Naive thymus-derived CD8-positive, alpha-beta T cell (primary cell): ENCODE measurements at regions not wholly inside any gene's neighbourhood (a gene's known extent, or its start where the extent isn't known, plus 50 kb on each side); places are given as distances from the start of the nearest gene placed in this dataset.

Experiments used
- ATAC-seq, 2 donors: fragments of 150-1000 bp; cut with Tn5 transposase in 1 of 2; sonication (Bioruptor Pico), chemical (Tn5 transposase) in 1 of 2; 1 replicate in 1 of 2; 2 replicates in 1 of 2; pipeline ENCODE4 v1.10.0; 2021; ENCODE audit warnings: mild to moderate bottlenecking in 2 of 2, moderate library complexity in 2 of 2
- POLR2A ChIA-PET: fragments of 350-600 bp; sonication (Branson Sonifier 250); formaldehyde crosslinking; loops from one replicate; lab custom pipeline; 2021; ENCODE audit warnings: antibody characterized with exemption; lab: Charles Lee
- DNase-seq, 10 donors: peaks; one replicate each; pipeline versions ENCODE4 v3.0.0 to v3.0.0-alpha.2; 2020 to 2022
- H3K27ac Mint-ChIP-seq, 10 donors: one replicate each; pipeline ENCODE4 v1.8.0; 2020 to 2022; ENCODE audit warnings: mild to moderate bottlenecking in 10 of 10, mixed read lengths in 10 of 10, moderate library complexity in 4 of 10, inconsistent platforms in 1 of 10
- H3K27me3 Mint-ChIP-seq, 5 donors: one replicate each; pipeline ENCODE4 v1.8.0; 2021 to 2022; ENCODE audit warnings: mixed read lengths in 5 of 5
- H3K36me3 Mint-ChIP-seq, 3 donors: one replicate each; pipeline ENCODE4 v1.8.0; 2020 to 2022; ENCODE audit warnings: mixed read lengths in 3 of 3, mild to moderate bottlenecking in 2 of 3, inconsistent platforms in 1 of 3
- H3K4me1 Mint-ChIP-seq, 4 donors: one replicate each; pipeline ENCODE4 v1.8.0; 2021 to 2022; ENCODE audit warnings: mixed read lengths in 4 of 4
- H3K4me3 Mint-ChIP-seq, 10 donors: one replicate each; pipeline ENCODE4 v1.8.0; 2020 to 2022; ENCODE audit warnings: mild to moderate bottlenecking in 10 of 10, mixed read lengths in 10 of 10, moderate library complexity in 6 of 10, inconsistent platforms in 1 of 10
- H3K9me3 Mint-ChIP-seq, 9 donors: one replicate each; pipeline ENCODE4 v1.8.0; 2020 to 2022; ENCODE audit warnings: mixed read lengths in 9 of 9, mild to moderate bottlenecking in 3 of 9, inconsistent platforms in 1 of 9, moderate library complexity in 1 of 9

- peak overlapping the region in 1 of 10 donors; percentile 73 for H3K27ac Mint-ChIP-seq
- H3K4me1 Mint-ChIP-seq: no peaks in the 10 kb centered on the region
- POLR2A ChIA-PET: no interaction called here
- no peak overlapping the region for H3K4me3 Mint-ChIP-seq
- no peaks in the 10 kb centered on the region for H3K27me3 Mint-ChIP-seq
- ATAC-seq: no peak
- H3K36me3 Mint-ChIP-seq: no peaks in the 10 kb centered on the region
- DNase-seq: no peak
- no peaks in the 10 kb centered on the region for H3K9me3 Mint-ChIP-seq
These were observed 74.1 kb upstream of the HDAC9 start for GRCh38 chr7:18421297-18422002.

- H3K27ac Mint-ChIP-seq: no peak overlapping the region
- no peak overlapping the region for H3K4me3 Mint-ChIP-seq
- DNase-seq (no peak), ATAC-seq (no peak)
- H3K36me3 Mint-ChIP-seq: no peaks in the 10 kb centered on the region
- POLR2A ChIA-PET: no interaction called here
- no peaks in the 10 kb centered on the region for H3K4me1 Mint-ChIP-seq
- H3K27me3 Mint-ChIP-seq: no peaks in the 10 kb centered on the region
- no peaks in the 10 kb centered on the region for H3K9me3 Mint-ChIP-seq
These were observed 70.3 kb upstream of the HDAC9 start for GRCh38 chr7:18425227-18425626.

- POLR2A ChIA-PET: no interaction called here
- Mint-ChIP-seq H3K9me3 (no peaks in the 10 kb centered on the region), H3K36me3 (no peaks in the 10 kb centered on the region), H3K4me3 (no peak overlapping the region), H3K4me1 (no peaks in the 10 kb centered on the region), H3K27me3 (no peaks in the 10 kb centered on the region), H3K27ac (no peak overlapping the region)
- no peak for ATAC-seq
- no peak for DNase-seq
These were observed 69.6 kb upstream of the HDAC9 start for GRCh38 chr7:18425838-18426445.

GRCh38 chr7:18426564-18427226 is 68.9 kb upstream of the HDAC9 start:
- no peaks in the 10 kb centered on the region for H3K4me1 Mint-ChIP-seq
- POLR2A ChIA-PET: no interaction called here
- H3K36me3 Mint-ChIP-seq: no peaks in the 10 kb centered on the region
- no peaks in the 10 kb centered on the region for H3K9me3 Mint-ChIP-seq
- H3K27ac Mint-ChIP-seq: no peak overlapping the region
- no peak overlapping the region for H3K4me3 Mint-ChIP-seq
- no peaks in the 10 kb centered on the region for H3K27me3 Mint-ChIP-seq
- DNase-seq (no peak), ATAC-seq (no peak)

- no peak for ATAC-seq
- no peak overlapping the region for H3K4me3 Mint-ChIP-seq
- no peaks in the 10 kb centered on the region for H3K9me3 Mint-ChIP-seq
- peaks cover 0 to 4% (median 0%) of the 10 kb centered on the region in 5 donors for H3K27me3 Mint-ChIP-seq
- POLR2A ChIA-PET: no interaction called here
- no peak for DNase-seq
- H3K27ac Mint-ChIP-seq: no peak overlapping the region
- no peaks in the 10 kb centered on the region for H3K36me3 Mint-ChIP-seq
- no peaks in the 10 kb centered on the region for H3K4me1 Mint-ChIP-seq
These were observed 66.0 kb upstream of the HDAC9 start for GRCh38 chr7:18429547-18429946.

GRCh38 chr7:18430810-18431209 is 64.7 kb upstream of the HDAC9 start:
- H3K9me3 Mint-ChIP-seq: no peaks in the 10 kb centered on the region
- no peak for DNase-seq
- POLR2A ChIA-PET: no interaction called here
- no peak overlapping the region for H3K4me3 Mint-ChIP-seq
- no peak for ATAC-seq
- H3K27ac Mint-ChIP-seq: no peak overlapping the region
- H3K36me3 Mint-ChIP-seq: no peaks in the 10 kb centered on the region
- H3K4me1 Mint-ChIP-seq: no peaks in the 10 kb centered on the region
- H3K27me3 Mint-ChIP-seq: peaks cover 0 to 4% (median 0%) of the 10 kb centered on the region in 5 donors

GRCh38 chr7:18434171-18434570 is 61.4 kb upstream of the HDAC9 start:
- no peaks in the 10 kb centered on the region for H3K4me1 Mint-ChIP-seq
- DNase-seq (no peak), ATAC-seq (no peak)
- H3K36me3 Mint-ChIP-seq: no peaks in the 10 kb centered on the region
- H3K27me3 Mint-ChIP-seq: peaks cover 0 to 4% (median 0%) of the 10 kb centered on the region in 5 donors
- no peak overlapping the region for H3K27ac Mint-ChIP-seq
- POLR2A ChIA-PET: no interaction called here
- H3K4me3 Mint-ChIP-seq: peak overlapping the region in 1 of 10 donors; percentile 45
- no peaks in the 10 kb centered on the region for H3K9me3 Mint-ChIP-seq

GRCh38 chr7:18437101-18437500 is 58.4 kb upstream of the HDAC9 start:
- Mint-ChIP-seq H3K27me3 (peaks cover 0 to 1% (median 0%) of the 10 kb centered on the region in 5 donors), H3K9me3 (no peaks in the 10 kb centered on the region), H3K4me1 (no peaks in the 10 kb centered on the region), H3K27ac (no peak overlapping the region), H3K36me3 (no peaks in the 10 kb centered on the region), H3K4me3 (no peak overlapping the region)
- DNase-seq (no peak), ATAC-seq (no peak)
- POLR2A ChIA-PET: no interaction called here

GRCh38 chr7:18440934-18441333 is 54.6 kb upstream of the HDAC9 start:
- Mint-ChIP-seq H3K4me1 (no peaks in the 10 kb centered on the region), H3K9me3 (peaks cover 0 to 4% (median 0%) of the 10 kb centered on the region in 9 donors), H3K27ac (no peak overlapping the region), H3K36me3 (no peaks in the 10 kb centered on the region), H3K27me3 (no peaks in the 10 kb centered on the region), H3K4me3 (no peak overlapping the region)
- DNase-seq (no peak), ATAC-seq (no peak)
- POLR2A ChIA-PET: no interaction called here

- POLR2A ChIA-PET: no interaction called here
- Mint-ChIP-seq H3K27ac (no peak overlapping the region), H3K27me3 (no peaks in the 10 kb centered on the region), H3K4me3 (no peak overlapping the region), H3K4me1 (no peaks in the 10 kb centered on the region), H3K9me3 (peaks cover 0 to 4% (median 0%) of the 10 kb centered on the region in 9 donors), H3K36me3 (no peaks in the 10 kb centered on the region)
- DNase-seq: no peak
- ATAC-seq: no peak
These were observed 50.7 kb upstream of the HDAC9 start for GRCh38 chr7:18444826-18445225.

GRCh38 chr7:18445483-18445882 is 50.1 kb upstream of the HDAC9 start:
- H3K27ac Mint-ChIP-seq: no peak overlapping the region
- ATAC-seq: no peak
- no peak overlapping the region for H3K4me3 Mint-ChIP-seq
- no peak for DNase-seq
- peaks cover 0 to 4% (median 0%) of the 10 kb centered on the region in 9 donors for H3K9me3 Mint-ChIP-seq
- no peaks in the 10 kb centered on the region for H3K27me3 Mint-ChIP-seq
- H3K36me3 Mint-ChIP-seq: no peaks in the 10 kb centered on the region
- H3K4me1 Mint-ChIP-seq: no peaks in the 10 kb centered on the region
- POLR2A ChIA-PET: no interaction called here
